Ovary (tissue), 3 donors: ENCODE measurements at regions not wholly inside any gene's neighbourhood (a gene's known extent, or its start where the extent isn't known, plus 50 kb on each side); places are given as distances from the start of the nearest gene placed in this dataset.

Source experiments
- CTCF ChIP-seq, 3 donors: fragments of 450-650 bp in 2 of 3; fragments of 200-600 bp in 1 of 3; IDR thresholded peaks; one replicate each; pipeline versions ENCODE4 v1.5.1 to v1.8.0; 2016 to 2022; ENCODE audit warnings: antibody characterized with exemption in 3 of 3, mild to moderate bottlenecking in 1 of 3
- EP300 ChIP-seq: sonication (generic); formaldehyde crosslinking; IDR thresholded peaks from one replicate; pipeline ENCODE4 v1.6.1; 2017; ENCODE audit warnings: antibody characterized with exemption
- POLR2A ChIP-seq: fragments of 450-650 bp; IDR thresholded peaks from one replicate; pipeline ENCODE4 v1.6.1; 2017; ENCODE audit warnings: antibody characterized with exemption, mild to moderate bottlenecking, moderate library complexity
- donor health status: DM: no; HTN: no; CAD: no.

DNA sequence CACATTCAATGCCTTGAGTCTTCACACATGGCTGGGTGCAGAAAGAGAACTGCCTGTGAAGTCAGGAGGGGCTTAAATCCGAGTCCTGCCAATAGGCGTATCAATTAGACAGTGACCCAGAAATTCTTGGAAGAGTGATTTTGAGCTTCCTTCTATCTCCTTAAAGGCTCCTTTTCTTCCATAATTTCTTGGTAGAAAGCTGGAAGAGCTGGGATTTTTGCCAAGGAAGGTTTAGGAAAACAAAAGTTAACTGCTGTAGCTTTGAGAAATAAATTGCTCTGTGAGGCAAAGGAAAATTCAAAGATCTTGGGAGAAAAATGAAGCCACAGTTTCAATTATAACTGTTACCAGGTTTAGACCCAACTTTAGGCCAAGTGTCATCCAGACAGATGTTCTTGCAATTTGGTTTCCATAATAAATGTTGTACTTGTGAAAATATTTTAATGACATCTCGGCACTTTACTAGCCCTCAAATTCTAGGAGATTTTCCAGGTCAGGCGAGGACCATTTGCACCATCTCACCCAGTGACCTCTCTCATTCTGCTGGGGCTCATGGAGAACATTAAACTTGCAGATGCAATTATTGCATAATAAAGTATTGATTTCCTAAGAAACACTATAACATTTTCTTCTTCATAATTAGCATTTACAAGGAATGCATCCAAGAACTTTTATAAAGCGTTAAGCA is 329.7 kb upstream of the MEIS1 start:
- TF ChIP-seq CTCF (IDR thresholded peaks at IDR 0.05) (no peak), POLR2A (no peak), EP300 (no peak)
